BLaER1 treated with 17β-estradiol and CSF1 and Interleukin-3, amounts not matched to agents 10 nM and 100 nM (cell line): ENCODE measurements at regions not wholly inside any gene's neighbourhood (a gene's known extent, or its start where the extent isn't known, plus 50 kb on each side); places are given as distances from the start of the nearest gene placed in this dataset.
"Not testable (repeated sequence)": the region's sequence is repeated elsewhere in the genome, so short reads cannot be mapped to it uniquely, and the experiment has no call there.

Experiments
- H3K27ac ChIP-seq, 11 experiments: shearing (Covaris generic); formaldehyde crosslinking; 2 replicates each; pipeline ENCODE4 v1.8.1; 2022
- H3K27me3 ChIP-seq, 11 experiments: shearing (Covaris generic); formaldehyde crosslinking; 2 replicates each; pipeline ENCODE4 v1.8.1; 2022
- H3K36me3 ChIP-seq, 11 experiments: shearing (Covaris generic); formaldehyde crosslinking; 2 replicates each; pipeline ENCODE4 v1.8.1; 2022
- H3K4me1 ChIP-seq, 10 experiments: shearing (Covaris generic); formaldehyde crosslinking; 2 replicates each; pipeline ENCODE4 v1.8.1; 2022
- H3K4me2 ChIP-seq, 11 experiments: shearing (Covaris generic); formaldehyde crosslinking; 2 replicates each; pipeline ENCODE4 v1.8.1; 2022
- H3K4me3 ChIP-seq, 10 experiments: shearing (Covaris generic); formaldehyde crosslinking; 2 replicates each; pipeline ENCODE4 v1.8.1; 2022
- H3K9ac ChIP-seq, 11 experiments: shearing (Covaris generic); formaldehyde crosslinking; 2 replicates each; pipeline ENCODE4 v1.8.1; 2022
- H3K9me3 ChIP-seq, 11 experiments: shearing (Covaris generic); formaldehyde crosslinking; replicated peaks in 1 of 11; 2 replicates each; pipeline ENCODE4 v1.8.1; 2022
- H4K20me1 ChIP-seq, 11 experiments: shearing (Covaris generic); formaldehyde crosslinking; 2 replicates each; pipeline ENCODE4 v1.8.1; 2022
- Cebpa-rat ChIP-seq, 11 experiments: shearing (Covaris generic); IDR thresholded peaks; 2 replicates each; pipeline ENCODE4 v1.8.1; 2022

GRCh38 chr5:25416960-25417359, 772.2 kb upstream of the CDH10 start:
- H3K9me3 ChIP-seq, result no peaks in the 10 kb centered on the region
- H3K4me1 ChIP-seq, result no peaks in the 10 kb centered on the region
- no peak overlapping the region for H3K4me2 ChIP-seq
- no peaks in the 10 kb centered on the region for H3K27me3 ChIP-seq
- TF ChIP-seq Cebpa-rat (IDR thresholded peaks at IDR 0.05), result no peak
- H3K4me3 ChIP-seq, result no peak overlapping the region
- no peak overlapping the region for H3K9ac ChIP-seq
- H3K27ac ChIP-seq, result no peak overlapping the region
- no peaks in the 10 kb centered on the region for H4K20me1 ChIP-seq
- no peaks in the 10 kb centered on the region for H3K36me3 ChIP-seq

- Histone ChIP-seq H3K9ac (no peak overlapping the region), H3K4me1 (no peaks in the 10 kb centered on the region)
- no peak for TF ChIP-seq Cebpa-rat (IDR thresholded peaks at IDR 0.05)
Observed at GRCh38 chr5:25415970-25416369, 771.2 kb upstream of the CDH10 start.

DNA sequence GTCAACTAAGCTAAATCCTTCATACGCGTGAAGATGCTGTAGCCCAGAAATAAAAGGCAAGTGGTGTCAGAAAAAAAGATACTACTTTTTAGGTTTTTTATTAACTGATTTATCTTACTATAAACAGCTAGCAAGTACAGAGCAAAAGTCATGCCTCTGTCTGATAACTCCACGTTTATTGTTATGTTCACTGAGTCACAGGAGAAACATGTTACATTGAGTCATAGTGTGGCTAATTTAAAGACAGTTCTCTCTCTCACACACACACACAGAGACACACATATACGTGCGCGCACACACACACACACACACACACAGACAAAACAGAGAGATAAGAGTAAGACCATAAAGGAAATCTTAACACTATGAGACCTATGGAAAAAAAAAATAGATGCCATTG, 770.0 kb upstream of the CDH10 start:
- Histone ChIP-seq H3K27me3 (no peaks in the 10 kb centered on the region), H3K36me3 (no peaks in the 10 kb centered on the region), H3K4me1 (no peaks in the 10 kb centered on the region), H3K27ac (no peak overlapping the region), H4K20me1 (no peaks in the 10 kb centered on the region), H3K9me3 (no peaks in the 10 kb centered on the region), H3K4me2 (no peak overlapping the region), H3K9ac (no peak overlapping the region), H3K4me3 (no peak overlapping the region)
- TF ChIP-seq Cebpa-rat (IDR thresholded peaks at IDR 0.05), result no peak

More at GRCh38 chr5:25415970-25416369, 771.2 kb upstream of the CDH10 start:
- H4K20me1 ChIP-seq, result no peaks in the 10 kb centered on the region
- no peak overlapping the region for H3K4me2 ChIP-seq
- no peaks in the 10 kb centered on the region for H3K27me3 ChIP-seq
- H3K36me3 ChIP-seq, result no peaks in the 10 kb centered on the region
- no peaks in the 10 kb centered on the region for H3K9me3 ChIP-seq
- no peak overlapping the region for H3K27ac ChIP-seq
- H3K4me3 ChIP-seq, result no peak overlapping the region

- Histone ChIP-seq H3K27ac (no peak overlapping the region), H4K20me1 (no peaks in the 10 kb centered on the region), H3K4me2 (no peak overlapping the region), H3K27me3 (no peaks in the 10 kb centered on the region), H3K4me3 (no peak overlapping the region), H3K9me3 (peaks cover 0 to 8% (median 0%) of the 10 kb centered on the region in 11 experiments; a peak in 1 of 22 replicates), H3K36me3 (no peaks in the 10 kb centered on the region), H3K9ac (no peak overlapping the region), H3K4me1 (no peaks in the 10 kb centered on the region)
- no peak for TF ChIP-seq Cebpa-rat (IDR thresholded peaks at IDR 0.05)
Observed at GRCh38 chr5:25412116-25412661, 767.4 kb upstream of the CDH10 start.

- not testable (repeated sequence) for H3K4me3 ChIP-seq, H3K36me3 ChIP-seq, H3K4me2 ChIP-seq, H3K9ac ChIP-seq, H3K27ac ChIP-seq, H3K4me1 ChIP-seq, H4K20me1 ChIP-seq, H3K27me3 ChIP-seq
- peaks cover 10 to 23% (median 13%) of the 10 kb centered on the region in 11 experiments; a peak in 21 of 22 replicates for H3K9me3 ChIP-seq
Observed at GRCh38 chr5:25407365-25407764, 762.6 kb upstream of the CDH10 start.

- H3K36me3 ChIP-seq, result no peaks in the 10 kb centered on the region
- H4K20me1 ChIP-seq, result no peaks in the 10 kb centered on the region
- H3K9ac ChIP-seq, result no peak overlapping the region
- no peaks in the 10 kb centered on the region for H3K27me3 ChIP-seq
- H3K4me2 ChIP-seq, result no peak overlapping the region
- no peak overlapping the region for H3K27ac ChIP-seq
- H3K4me3 ChIP-seq, result no peak overlapping the region
- H3K9me3 ChIP-seq, result peaks cover 11 to 34% (median 21%) of the 10 kb centered on the region in 11 experiments; a peak in 21 of 22 replicates
- TF ChIP-seq Cebpa-rat (IDR thresholded peaks at IDR 0.05), result no peak
- no peaks in the 10 kb centered on the region for H3K4me1 ChIP-seq
Observed at GRCh38 chr5:25405850-25406249, 761.1 kb upstream of the CDH10 start.

DNA sequence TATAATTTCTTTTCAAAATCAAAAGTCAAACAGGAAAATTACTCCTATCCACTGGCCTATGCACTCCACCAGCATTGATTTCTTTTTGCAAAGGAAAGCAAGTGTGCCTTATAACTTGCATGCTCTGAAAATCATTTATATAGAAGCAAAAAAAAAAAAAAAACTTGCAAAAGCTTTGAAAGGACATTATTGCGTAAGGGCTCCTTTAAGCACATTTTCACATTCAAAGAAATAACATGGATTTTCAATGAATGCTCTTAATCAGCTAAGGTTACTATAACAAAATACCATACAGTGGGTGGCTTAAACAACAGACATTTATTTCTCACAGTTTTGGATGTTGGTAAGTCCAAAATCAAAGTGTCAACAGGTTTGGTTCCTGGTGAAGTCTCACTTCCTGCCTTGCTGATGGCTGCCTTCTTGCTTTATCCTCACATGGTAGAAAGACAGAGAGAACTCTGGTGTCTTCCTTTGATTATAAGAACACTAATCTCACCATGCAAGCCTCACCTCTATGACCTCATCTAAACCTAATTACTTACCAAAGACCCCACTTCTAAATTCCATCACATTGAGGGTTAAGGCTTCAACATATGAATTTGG, 755.2 kb upstream of the CDH10 start:
- Histone ChIP-seq H3K9ac (no peak overlapping the region), H3K27me3 (no peaks in the 10 kb centered on the region), H4K20me1 (no peaks in the 10 kb centered on the region), H3K9me3 (peaks cover 11 to 26% (median 20%) of the 10 kb centered on the region in 11 experiments; a peak in 21 of 22 replicates), H3K4me1 (no peaks in the 10 kb centered on the region), H3K4me3 (no peak overlapping the region), H3K36me3 (no peaks in the 10 kb centered on the region), H3K27ac (no peak overlapping the region), H3K4me2 (no peak overlapping the region)
- peak in 1 of 11 experiments; percentile 27; a peak in 1 of 22 replicates for TF ChIP-seq Cebpa-rat (IDR thresholded peaks at IDR 0.05)

- no peaks in the 10 kb centered on the region for H3K27me3 ChIP-seq
- H3K9me3 ChIP-seq, result no peaks in the 10 kb centered on the region
- H3K36me3 ChIP-seq, result no peaks in the 10 kb centered on the region
- H4K20me1 ChIP-seq, result no peaks in the 10 kb centered on the region
- no peak overlapping the region for H3K4me3 ChIP-seq
- no peak for TF ChIP-seq Cebpa-rat (IDR thresholded peaks at IDR 0.05)
- H3K9ac ChIP-seq, result no peak overlapping the region
- no peaks in the 10 kb centered on the region for H3K4me1 ChIP-seq
- no peak overlapping the region for H3K27ac ChIP-seq
- no peak overlapping the region for H3K4me2 ChIP-seq
Observed at GRCh38 chr5:25393957-25394356, 749.2 kb upstream of the CDH10 start.

GRCh38 chr5:25393256-25393655, 748.5 kb upstream of the CDH10 start:
- Histone ChIP-seq H3K27ac (no peak overlapping the region), H3K4me3 (no peak overlapping the region), H3K9ac (no peak overlapping the region), H4K20me1 (no peaks in the 10 kb centered on the region), H3K9me3 (no peaks in the 10 kb centered on the region), H3K36me3 (no peaks in the 10 kb centered on the region), H3K4me1 (no peaks in the 10 kb centered on the region), H3K4me2 (no peak overlapping the region), H3K27me3 (no peaks in the 10 kb centered on the region)
- no peak for TF ChIP-seq Cebpa-rat (IDR thresholded peaks at IDR 0.05)

DNA sequence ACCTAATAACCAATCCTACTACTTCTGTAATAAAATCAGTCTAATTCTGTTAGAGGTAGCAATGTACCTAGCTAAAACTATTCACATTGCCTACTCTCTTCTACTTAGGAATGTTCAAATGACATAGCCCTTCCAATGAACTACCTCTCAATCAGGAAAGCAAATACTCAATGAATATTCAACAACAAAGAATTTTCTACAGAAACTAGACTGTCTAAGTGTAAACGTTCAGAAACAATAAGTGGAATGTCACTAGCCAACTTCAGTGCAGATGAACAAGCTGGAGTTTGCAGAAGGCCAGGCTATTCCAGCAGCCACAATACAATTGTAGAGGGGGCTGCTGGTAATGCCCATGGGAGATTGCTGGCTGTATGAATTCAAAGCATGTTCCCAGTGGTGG, 743.2 kb upstream of the CDH10 start:
- no peaks in the 10 kb centered on the region for H3K4me1 ChIP-seq
- no peaks in the 10 kb centered on the region for H3K36me3 ChIP-seq
- no peaks in the 10 kb centered on the region for H4K20me1 ChIP-seq
- H3K27ac ChIP-seq, result no peak overlapping the region
- no peak overlapping the region for H3K4me2 ChIP-seq
- H3K9ac ChIP-seq, result no peak overlapping the region
- no peak overlapping the region for H3K4me3 ChIP-seq
- no peak for TF ChIP-seq Cebpa-rat (IDR thresholded peaks at IDR 0.05)
- H3K27me3 ChIP-seq, result no peaks in the 10 kb centered on the region
- peaks cover 0 to 10% (median 8%) of the 10 kb centered on the region in 11 experiments; a peak in 9 of 22 replicates for H3K9me3 ChIP-seq
